ENCODE measurements at regions not wholly inside any gene's neighbourhood (a gene's known extent, or its start where the extent isn't known, plus 50 kb on each side); places are given as distances from the start of the nearest gene placed in this dataset.

DNA sequence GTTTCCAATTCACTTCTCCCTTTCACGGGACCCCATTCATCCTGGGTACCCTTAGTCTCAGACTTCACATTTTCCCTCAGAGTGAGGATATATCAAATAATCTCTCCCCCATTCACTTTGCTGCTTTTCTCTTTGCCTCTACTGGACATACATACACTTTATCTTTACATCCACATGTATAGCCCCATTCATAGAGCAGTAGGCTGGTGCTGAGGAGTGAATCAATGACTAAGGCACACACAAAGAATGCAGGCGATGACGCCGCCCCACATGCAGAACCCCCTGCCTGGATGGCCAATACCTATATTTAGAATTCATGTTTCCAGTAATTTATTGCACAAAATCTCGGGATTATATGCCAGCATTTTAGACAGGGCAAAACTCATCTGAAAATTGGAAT lies 554.3 kb upstream of the TENM3 start:
- DNase-seq, result no peak

GRCh38 chr4:181690498-181690897 lies 552.7 kb upstream of the TENM3 start:
- no peak for DNase-seq

GRCh38 chr4:181692965-181693364 lies 550.2 kb upstream of the TENM3 start:
- no peak for DNase-seq

GRCh38 chr4:181693517-181693916 lies 549.7 kb upstream of the TENM3 start:
- DNase-seq, result no peak

DNA sequence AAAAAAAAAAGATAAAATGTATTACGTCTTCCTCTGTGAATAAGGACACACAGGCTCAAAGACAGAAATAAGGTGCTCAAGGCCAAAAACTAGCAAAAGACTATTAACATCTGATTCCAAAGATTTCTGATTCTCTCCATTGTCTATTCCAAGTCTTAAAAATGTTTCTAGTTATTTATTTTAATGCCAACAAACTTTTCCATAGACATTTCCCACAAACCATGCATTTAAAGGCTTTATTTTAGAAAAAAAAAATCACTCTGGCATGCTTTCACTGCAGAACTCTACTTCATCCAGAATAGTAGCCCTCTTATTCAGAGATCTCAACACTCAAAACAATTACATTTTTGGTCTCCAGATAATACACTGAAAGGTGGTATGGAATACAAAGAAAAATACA lies 545.0 kb upstream of the TENM3 start:
- DNase-seq, result no peak

GRCh38 chr4:181701214-181701613 lies 542.0 kb upstream of the TENM3 start:
- no peak for DNase-seq

GRCh38 chr4:181701894-181702293 lies 541.3 kb upstream of the TENM3 start:
- no peak for DNase-seq

DNA sequence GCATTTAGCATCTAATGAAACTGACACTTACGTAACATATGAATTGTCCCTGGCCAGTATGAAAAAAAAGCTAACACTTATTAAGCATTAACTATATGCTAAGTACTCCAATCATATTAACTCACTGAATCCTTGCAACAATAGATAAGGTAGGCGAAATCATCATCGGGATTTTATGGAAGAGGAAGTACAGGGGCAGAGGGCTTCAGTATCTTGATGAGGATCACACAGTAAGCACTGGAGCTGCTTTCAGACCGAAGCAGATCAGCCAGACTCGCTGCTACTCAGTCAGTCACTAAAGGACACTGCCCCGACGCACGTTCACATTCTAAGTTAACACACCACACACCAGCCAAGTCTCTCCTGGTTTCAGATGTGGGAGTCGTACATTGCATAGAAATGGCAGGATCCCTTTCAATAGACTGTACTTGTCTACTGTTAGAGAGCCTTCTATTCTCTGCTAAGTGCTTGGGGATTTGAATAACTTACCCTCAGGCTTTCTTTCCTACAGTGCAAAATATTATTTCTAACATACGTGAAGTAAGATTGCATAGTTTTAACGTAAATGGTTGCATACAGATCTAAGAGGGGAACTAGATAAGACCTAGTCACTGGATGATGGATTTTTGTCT lies 540.2 kb upstream of the TENM3 start:
- DNase-seq, result no peak

- no peak for DNase-seq
Observed at GRCh38 chr4:181710143-181710542, 533.1 kb upstream of the TENM3 start.

DNA sequence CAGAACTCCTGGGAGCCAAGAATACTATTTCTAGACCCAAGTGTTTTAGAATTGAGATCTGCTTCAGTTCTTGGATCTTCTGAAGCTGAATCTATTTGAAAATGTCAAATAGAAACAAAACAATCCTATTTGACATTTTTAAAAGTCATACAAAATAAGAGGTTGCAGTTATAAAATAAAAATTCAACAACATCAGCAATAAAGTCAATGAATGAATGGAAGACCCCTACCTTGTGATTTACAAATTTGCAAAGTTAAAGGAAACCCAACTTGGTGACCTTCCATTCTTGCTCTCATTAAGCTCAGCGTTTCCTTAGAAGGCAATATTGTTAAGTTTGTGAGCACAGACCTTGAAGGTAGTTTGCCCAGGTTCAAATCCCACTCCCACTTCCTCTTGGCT lies 531.8 kb upstream of the TENM3 start:
- no peak for DNase-seq

DNA sequence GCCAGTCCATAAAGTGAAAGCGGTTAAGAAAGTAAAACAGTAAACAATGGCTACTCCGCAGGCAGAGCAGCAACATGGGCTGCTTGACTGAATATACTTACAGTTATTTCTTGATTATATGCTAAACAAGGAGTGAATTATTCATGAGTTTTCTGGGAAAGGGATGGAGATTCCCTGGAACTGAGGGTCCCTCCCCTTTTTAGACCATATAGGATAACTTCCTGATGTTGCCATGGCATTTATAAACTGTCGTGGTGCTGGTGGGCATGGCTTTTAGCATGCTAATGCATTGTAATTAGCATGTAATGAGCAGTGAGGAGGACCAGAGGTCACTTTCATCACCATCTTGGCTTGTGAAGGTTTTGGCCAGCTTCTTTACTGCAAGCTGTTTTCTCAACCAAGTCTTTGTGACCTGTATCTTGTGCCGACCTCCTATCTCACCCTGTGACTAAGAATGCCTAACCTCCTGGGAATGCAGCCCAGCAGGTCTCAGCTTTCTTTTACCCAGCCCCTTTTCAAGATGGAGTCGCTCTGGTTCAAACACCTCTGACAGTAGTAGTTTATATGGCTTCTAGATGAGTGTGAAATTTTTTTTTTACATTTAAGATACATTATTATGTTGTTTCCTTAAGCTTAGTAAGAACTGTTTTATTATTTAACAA lies 514.8 kb upstream of the TENM3 start:
- DNase-seq, result no peak

DNA sequence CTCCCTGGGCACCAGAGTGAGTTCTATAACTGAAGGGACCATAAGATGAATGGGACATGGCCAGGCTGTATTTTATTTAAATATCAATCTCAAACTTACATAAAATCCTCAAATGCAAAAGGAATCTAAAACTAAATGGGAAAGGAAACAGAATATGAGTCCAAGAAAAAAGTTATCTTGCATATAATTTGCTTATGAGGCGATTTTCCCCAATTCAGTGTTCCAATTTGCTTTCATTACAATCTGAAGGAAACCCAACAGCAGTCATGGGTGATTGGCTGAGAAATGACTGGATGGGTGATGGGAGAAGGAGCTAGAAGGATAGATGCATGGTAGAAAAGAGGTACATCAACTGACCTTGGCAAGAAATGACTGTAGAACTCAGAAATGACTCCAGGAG lies 511.3 kb upstream of the TENM3 start:
- no peak for DNase-seq

DNA sequence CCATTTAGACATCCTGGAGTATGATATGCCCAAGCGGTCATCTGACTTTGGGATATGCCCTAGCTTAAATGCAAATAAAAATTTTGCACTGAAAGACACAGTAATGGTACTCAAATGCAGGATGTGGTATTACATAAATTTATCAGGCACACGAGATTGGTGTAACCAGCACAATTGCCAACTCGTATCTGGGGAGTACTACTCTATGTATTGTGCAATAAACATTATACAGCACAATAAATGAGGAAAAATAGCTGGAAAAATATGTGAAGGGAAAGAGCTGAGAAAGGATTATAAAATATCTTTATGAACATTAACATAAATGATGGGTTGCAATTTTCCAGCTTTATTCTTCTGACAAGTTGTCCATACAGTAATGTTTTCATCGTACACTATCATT lies 505.5 kb upstream of the TENM3 start:
- DNase-seq, result no peak

DNA sequence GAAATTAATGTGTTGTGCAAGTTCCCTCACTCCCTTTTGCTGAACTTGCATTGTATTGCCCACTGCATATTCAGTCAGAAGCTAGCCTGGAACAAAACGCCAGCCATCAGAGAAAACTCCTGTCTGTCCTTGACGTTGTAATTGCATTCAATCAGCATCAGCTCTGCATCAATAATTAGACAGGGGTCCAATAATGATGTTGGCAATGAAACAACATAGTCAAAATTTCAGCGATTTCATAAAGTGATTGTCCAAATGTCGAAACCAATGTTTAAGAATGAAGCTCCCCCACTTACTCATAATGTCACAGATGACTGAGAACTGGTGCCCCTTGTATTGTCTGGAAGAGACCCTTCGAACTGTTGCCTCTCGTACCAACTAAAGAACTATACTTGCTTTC lies 504.2 kb upstream of the TENM3 start:
- DNase-seq, result no peak

- no peak for DNase-seq
Observed at GRCh38 chr4:181741513-181741912, 501.7 kb upstream of the TENM3 start.

- no peak for DNase-seq
Observed at GRCh38 chr4:181745933-181746625, 497.1 kb upstream of the TENM3 start.

DNA sequence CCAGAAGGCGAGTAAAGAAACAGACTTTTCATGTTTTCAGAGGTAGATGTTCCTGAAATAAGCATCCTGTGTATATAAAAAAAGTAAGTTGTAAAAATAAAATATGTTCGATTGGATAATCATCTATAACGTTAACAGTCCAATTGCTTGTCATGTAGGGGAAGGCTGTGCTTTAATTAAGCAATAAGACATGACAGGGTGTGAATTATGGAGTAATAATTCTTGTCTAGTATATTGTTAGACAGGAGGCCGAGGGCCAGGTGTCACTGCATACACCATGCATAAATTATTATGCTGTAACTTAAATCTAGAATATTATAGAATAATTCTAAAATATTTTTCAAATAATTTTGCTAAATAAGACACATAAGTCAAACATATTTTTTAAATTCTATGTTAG lies 494.6 kb upstream of the TENM3 start:
- no peak for DNase-seq

- no peak for DNase-seq
Observed at GRCh38 chr4:181752516-181752915, 490.7 kb upstream of the TENM3 start.

DNA sequence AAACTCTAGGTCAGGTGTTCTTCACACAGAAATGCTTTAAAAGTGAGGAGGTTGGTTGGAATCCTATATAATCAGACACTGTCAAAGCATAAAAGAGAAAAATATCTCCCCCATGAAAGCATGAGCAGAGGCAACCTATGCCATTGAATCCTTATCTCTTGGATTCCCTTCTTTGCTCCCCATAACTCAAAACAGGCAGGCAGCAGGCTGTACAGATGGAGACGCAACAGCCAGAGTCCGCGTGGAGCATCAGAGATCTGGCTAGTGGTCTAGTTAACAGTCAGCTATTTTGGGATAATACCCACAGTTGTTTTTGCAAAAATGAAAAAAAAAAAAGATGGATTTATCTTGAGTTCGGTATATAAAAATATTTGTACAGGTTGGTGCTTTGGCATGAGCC lies 490.0 kb upstream of the TENM3 start:
- DNase-seq, result no peak

GRCh38 chr4:181755846-181756245 lies 487.4 kb upstream of the TENM3 start:
- peak in 1 of 51 donors; percentile 2 for DNase-seq

DNA sequence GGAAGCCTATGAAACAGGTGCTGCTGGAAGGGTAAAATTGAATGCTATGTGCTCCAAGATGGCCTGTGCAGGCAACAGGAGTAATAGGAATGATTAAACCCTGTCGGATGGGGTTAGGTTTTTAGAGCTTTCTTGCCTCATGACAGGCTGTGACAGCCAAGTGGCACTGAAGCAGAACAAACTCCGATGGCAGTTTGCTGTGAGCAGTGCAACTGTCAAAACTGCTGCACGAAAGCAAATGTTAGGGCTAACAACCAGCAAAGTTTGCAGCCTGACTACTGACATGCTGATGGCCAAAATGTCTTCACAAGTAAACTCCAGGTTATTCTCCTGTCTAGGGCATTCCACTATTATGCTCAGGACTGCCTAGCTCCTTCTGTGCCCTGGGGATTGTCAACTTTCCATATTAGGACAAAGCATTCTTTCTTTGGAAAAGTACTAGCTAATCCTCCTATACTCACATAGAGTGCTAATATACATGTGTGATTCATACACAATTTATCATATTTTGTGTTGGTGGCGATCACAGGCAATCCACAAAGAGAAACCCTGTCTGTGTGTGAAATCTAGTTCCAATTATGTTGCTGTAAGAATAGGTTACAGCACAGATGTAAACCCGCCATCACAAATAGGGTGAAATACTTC lies 486.6 kb upstream of the TENM3 start:
- DNase-seq, result peak in 2 of 51 donors; percentile 1 to 17

- no peak for DNase-seq
Observed at GRCh38 chr4:181757098-181757497, 486.1 kb upstream of the TENM3 start.

All from hypothalamus (tissue), 51 donors.